Right ventricle myocardium inferior (tissue), 1 donor: ENCODE measurements at regions not wholly inside any gene's neighbourhood (a gene's known extent, or its start where the extent isn't known, plus 50 kb on each side); places are given as distances from the start of the nearest gene placed in this dataset. TPM values are rescaled to one million over a fixed set of nuclear protein-coding genes. Genes with fewer than 3 reads are reported as not detected.

Source experiments
- ATAC-seq: fragments of 200-7000 bp; cut with Tn5 transposase; one replicate; pipeline ENCODE4 v1.9.1; 2020; ENCODE audit warnings: mild to moderate bottlenecking, moderate library complexity
- DNase-seq: peaks from one replicate; pipeline ENCODE4 v3.0.0; 2021; ENCODE audit errors: missing footprints
- intact Hi-C: fragments of 100-400 bp; cut with DNase I; formaldehyde crosslinking; loops from one replicate; pipeline ENCODE4 v1.11.0; 2022
- microRNA-seq: library from miRNA; unstranded; fragments of <30 nt; microRNA quantifications from one replicate; pipeline ENCODE4 v1.2.0, GENCODE V29; 2020
- donor health status: DM: no; HTN: yes; CAD: no; lungs with severe emphysema.

- DNase-seq (no peak), ATAC-seq (no peak)
- intact Hi-C loops = no loop called here
Measured at GRCh38 chr3:31472479-31473390, 60.0 kb upstream of the STT3B start.

- ATAC-seq (no peak), DNase-seq (no peak)
- intact Hi-C loops = no loop called here
Measured at GRCh38 chr3:31476209-31476608, 56.5 kb upstream of the STT3B start.

GRCh38 chr3:31479431-31479830, 53.3 kb upstream of the STT3B start:
- intact Hi-C loops = no loop called here
- no peak for DNase-seq
- no peak for ATAC-seq

GRCh38 chr3:31481697-31482096, 51.0 kb upstream of the STT3B start:
- no peak for DNase-seq
- intact Hi-C loops = no loop called here
- ATAC-seq = no peak

GRCh38 chr3:31482493-31483200, 50.1 kb upstream of the STT3B start:
- intact Hi-C loops = no loop called here
- DNase-seq (no peak), ATAC-seq (no peak)

Small RNA genes in the stretch of these regions (microRNA-seq; reads per million reads assigned to microRNA genes)
- gene MIR466 = not detected
